GM12873 (cell line): ENCODE measurements at regions not wholly inside any gene's neighbourhood (a gene's known extent, or its start where the extent isn't known, plus 50 kb on each side); places are given as distances from the start of the nearest gene placed in this dataset.

Experiments
- TF ChIP-seq, protein P1 (sequence below): IDR thresholded peaks from 2 replicates; pipeline ENCODE4 v1.5.1; 2012; ENCODE audit warnings: low read depth, mild to moderate bottlenecking, moderate library complexity, low read length, control low read depth; ENCODE audit not compliant: insufficient read depth; ENCODE audit errors: missing control alignments

DNA sequence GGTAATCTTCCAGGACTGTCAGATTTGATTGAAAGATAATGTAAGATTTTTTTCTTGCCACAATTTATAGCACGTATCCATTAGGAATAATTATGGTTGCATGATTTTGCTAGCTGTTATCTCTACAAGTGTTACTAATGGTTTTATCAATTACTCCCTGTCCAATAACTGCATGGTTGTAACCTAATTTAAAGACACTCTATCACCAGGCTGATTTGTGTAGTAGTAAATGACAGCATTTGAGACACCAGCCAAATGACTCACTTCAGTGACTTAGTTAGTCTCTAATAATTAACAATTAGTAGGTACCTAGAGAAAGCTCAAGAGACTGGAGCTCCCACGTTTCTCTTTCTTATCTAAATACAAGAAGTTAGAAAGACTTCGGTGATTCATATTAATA is 453.8 kb upstream of the POU3F2 start:
- TF ChIP-seq, protein P1, sequence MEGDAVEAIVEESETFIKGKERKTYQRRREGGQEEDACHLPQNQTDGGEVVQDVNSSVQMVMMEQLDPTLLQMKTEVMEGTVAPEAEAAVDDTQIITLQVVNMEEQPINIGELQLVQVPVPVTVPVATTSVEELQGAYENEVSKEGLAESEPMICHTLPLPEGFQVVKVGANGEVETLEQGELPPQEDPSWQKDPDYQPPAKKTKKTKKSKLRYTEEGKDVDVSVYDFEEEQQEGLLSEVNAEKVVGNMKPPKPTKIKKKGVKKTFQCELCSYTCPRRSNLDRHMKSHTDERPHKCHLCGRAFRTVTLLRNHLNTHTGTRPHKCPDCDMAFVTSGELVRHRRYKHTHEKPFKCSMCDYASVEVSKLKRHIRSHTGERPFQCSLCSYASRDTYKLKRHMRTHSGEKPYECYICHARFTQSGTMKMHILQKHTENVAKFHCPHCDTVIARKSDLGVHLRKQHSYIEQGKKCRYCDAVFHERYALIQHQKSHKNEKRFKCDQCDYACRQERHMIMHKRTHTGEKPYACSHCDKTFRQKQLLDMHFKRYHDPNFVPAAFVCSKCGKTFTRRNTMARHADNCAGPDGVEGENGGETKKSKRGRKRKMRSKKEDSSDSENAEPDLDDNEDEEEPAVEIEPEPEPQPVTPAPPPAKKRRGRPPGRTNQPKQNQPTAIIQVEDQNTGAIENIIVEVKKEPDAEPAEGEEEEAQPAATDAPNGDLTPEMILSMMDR = no peak

DNA sequence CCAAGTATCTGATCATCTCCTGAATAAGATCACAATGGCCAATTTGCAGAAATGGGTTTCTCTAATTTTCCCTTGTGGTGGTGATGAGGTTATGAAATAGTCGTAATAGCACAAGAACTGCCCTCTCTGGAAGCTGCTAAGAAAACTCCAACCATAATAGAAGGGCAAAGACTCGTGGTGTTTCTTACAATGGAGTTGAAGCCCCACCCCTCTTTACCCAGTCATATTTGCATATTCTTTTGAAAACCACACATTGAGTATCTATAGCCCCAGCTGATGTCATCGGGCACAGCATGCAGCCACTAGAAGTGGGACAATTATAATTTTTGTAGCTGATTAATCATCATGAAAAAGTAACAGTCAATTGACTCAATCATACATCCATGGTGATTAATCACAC is 452.1 kb upstream of the POU3F2 start:
- TF ChIP-seq, protein P1 = no peak

DNA sequence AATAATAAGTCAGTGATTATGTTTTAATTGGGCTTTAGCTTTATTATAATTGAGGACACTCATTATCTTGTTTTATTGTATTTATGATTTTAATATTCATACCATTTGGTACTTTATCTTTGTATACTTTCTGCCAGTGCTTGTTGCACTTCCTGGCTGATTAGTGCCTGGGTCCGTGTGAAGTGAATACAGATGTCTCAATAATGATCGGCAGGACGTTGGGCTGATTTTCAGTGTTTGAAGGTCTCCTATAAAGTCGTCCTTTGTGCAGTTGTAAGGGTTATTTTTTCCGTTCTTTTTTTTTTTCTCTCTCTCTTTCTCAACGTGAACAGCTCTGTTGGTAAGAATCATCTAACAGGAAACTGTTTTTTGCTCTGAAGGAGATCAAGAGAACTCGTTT is 450.0 kb upstream of the POU3F2 start:
- TF ChIP-seq, protein P1 = no peak

DNA sequence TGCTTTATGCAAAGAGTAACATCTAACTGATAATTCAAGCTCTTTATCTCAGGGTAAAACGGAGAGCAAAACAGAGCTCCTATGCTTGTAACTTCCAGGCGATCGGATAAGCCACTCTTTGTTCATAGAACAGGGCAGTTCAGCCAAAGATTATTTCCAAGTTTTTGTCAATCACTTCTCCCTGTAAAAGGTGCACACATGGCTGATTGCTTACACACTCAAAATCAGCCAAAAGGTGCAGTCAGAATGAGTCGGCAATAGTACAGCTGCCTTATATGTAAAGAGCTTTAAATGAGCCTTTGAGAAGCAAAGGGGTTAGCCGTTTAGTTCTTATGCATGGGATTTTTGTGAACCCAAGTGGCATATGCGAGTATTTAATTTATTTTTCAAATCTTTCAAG is 449.6 kb upstream of the POU3F2 start:
- TF ChIP-seq, protein P1 = no peak

DNA sequence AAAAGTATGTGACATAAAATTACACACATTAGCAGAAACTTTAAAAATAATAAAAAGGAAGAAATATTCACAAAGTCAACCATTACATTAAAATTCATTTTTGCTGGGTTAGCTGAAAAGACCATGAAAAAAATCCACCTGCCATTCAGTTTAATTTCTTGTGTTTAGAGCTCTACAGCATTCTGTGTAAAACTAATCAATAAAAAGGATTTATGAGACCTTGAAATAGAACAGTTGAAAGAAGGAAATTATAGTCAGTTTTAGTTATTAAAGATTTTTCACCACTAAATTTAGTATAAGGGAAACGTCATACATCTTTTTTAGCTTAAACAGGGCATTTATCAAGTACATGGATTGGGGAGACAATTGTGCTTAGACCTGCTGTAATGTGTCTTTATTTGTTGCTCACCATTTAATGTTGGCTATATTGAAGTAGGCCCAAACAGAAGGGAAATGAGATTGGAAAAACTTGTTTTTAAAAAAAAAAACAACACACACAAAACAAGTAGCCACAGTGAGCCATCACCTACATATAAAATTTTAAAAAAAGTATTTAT is 438.7 kb upstream of the POU3F2 start:
- TF ChIP-seq, protein P1 = no peak

DNA sequence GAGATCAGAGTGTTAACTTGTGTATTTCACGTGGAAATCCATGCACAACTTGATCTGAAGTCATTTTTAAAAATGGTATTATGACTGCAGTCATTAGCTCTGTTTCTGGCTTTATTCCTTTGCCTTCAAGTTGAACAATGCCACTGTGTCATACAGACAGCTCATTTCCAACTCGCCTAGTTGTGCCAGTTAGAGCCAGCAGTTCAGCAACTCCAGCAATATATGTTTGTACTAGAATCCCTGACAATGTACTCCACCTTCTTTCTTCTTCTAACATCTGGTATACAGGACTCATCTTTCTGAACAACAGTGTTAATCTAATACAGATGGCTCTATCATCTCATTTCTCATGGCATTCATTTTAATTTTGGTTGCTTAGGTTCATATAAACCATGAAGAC is 418.3 kb upstream of the POU3F2 start:
- TF ChIP-seq, protein P1 = no peak

DNA sequence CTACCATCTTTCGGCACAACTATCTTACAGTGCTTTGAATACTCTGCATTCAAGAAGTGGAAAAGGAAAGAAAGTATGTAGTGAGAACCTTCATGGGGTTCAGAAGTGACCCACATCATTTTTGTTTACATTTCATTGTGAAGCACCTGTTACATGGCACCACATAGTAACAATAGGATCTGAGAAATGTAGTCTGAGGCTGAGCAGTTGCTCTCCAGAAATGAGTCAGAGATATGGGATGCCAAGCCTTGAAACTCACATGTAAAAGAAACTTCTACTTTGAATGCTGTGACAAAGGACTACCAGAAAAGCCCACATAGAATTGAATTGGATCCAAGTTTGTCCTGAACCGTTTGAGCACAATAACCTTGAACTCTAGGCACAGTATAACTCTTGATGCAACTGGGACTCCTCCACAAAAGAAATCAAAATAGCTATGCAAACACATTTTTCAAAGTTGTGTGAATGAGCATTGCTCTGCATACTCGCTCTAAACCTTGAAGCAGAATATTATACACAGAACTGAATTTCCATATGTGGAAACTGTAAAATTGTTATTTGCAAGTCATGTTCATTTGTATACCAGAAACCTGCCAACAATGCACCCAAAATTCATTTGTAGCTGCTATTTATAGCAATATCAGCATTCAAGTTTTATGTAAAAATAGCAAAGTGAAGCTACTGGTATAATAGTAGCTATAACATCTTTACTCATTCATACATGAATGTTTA is 400.9 kb upstream of the POU3F2 start:
- TF ChIP-seq, protein P1 = no peak
